Ishikawa (cell line): ENCODE measurements at regions not wholly inside any gene's neighbourhood (a gene's known extent, or its start where the extent isn't known, plus 50 kb on each side); places are given as distances from the start of the nearest gene placed in this dataset.

Source experiments
- CEBPB ChIP-seq: IDR thresholded peaks from 2 replicates; pipeline ENCODE4 v1.6.1; 2012
- CREB1 ChIP-seq: IDR thresholded peaks from 2 replicates; pipeline ENCODE4 v1.6.1; 2012; ENCODE audit warnings: low read depth
- EGR1 ChIP-seq: IDR thresholded peaks from 2 replicates; pipeline ENCODE4 v1.6.1; 2012
- EP300 ChIP-seq: IDR thresholded peaks from 2 replicates; pipeline ENCODE4 v1.6.1; 2012; ENCODE audit warnings: borderline replicate concordance
- FOXM1 ChIP-seq: IDR thresholded peaks from 2 replicates; pipeline ENCODE4 v1.6.1; 2012; ENCODE audit warnings: low read depth, borderline replicate concordance
- MAX ChIP-seq: IDR thresholded peaks from 2 replicates; pipeline ENCODE4 v1.6.1; 2012
- NFIC ChIP-seq: IDR thresholded peaks from 2 replicates; pipeline ENCODE4 v1.6.1; 2012
- RAD21 ChIP-seq: IDR thresholded peaks from 2 replicates; pipeline ENCODE4 v1.6.1; 2012; ENCODE audit warnings: low read depth
- REST ChIP-seq: IDR thresholded peaks from 2 replicates; pipeline ENCODE4 v1.6.1; 2012; ENCODE audit warnings: low read depth, mild to moderate bottlenecking
- TAF1 ChIP-seq: IDR thresholded peaks from 2 replicates; pipeline ENCODE4 v1.6.1; 2012; ENCODE audit warnings: low read depth, mild to moderate bottlenecking
- TCF12 ChIP-seq: IDR thresholded peaks from 2 replicates; pipeline ENCODE4 v1.6.1; 2012; ENCODE audit warnings: low read depth
- TEAD4 ChIP-seq: IDR thresholded peaks from 2 replicates; pipeline ENCODE4 v1.6.1; 2012
- USF1 ChIP-seq: IDR thresholded peaks from 2 replicates; pipeline ENCODE4 v1.6.1; 2012
- YY1 ChIP-seq: IDR thresholded peaks from 2 replicates; pipeline ENCODE4 v1.6.1; 2012; ENCODE audit warnings: low read depth
- ZBTB7A ChIP-seq: IDR thresholded peaks from 2 replicates; pipeline ENCODE4 v1.6.1; 2012; ENCODE audit warnings: low read depth

DNA sequence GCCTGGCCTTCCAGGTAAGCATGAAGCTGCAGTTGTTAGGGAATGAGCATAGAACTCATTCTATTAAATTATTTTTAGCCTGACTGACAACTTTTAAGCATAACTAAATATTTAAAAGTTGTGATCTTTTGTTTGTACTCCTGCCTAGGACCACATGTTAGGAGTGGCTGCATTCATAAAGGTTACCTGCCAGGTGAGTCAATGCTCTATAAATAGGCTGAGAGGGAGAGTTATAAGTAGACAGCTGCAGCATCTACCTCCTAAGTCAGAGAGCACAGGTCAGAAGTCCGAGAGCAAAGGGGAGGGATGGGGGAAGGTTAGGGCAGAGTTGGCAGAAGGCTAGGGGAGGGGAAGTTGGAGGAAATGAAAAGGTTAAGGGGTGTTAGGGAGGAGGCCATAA is 292.4 kb upstream of the TLE4 start:
- TF ChIP-seq EGR1, result no peak
- no peak for TF ChIP-seq MAX
- TF ChIP-seq TAF1, result no peak
- no peak for TF ChIP-seq YY1
- no peak for TF ChIP-seq REST
- no peak for TF ChIP-seq NFIC
- no peak for TF ChIP-seq CEBPB
- TF ChIP-seq TEAD4, result no peak
- no peak for TF ChIP-seq TCF12
- TF ChIP-seq CREB1, result no peak
- TF ChIP-seq USF1, result no peak
- no peak for TF ChIP-seq ZBTB7A
- TF ChIP-seq RAD21, result no peak
- no peak for TF ChIP-seq FOXM1
- TF ChIP-seq EP300, result no peak

- TF ChIP-seq YY1 (no peak), USF1 (no peak), EP300 (no peak), TEAD4 (no peak), FOXM1 (no peak), CEBPB (no peak), ZBTB7A (no peak), NFIC (no peak), RAD21 (no peak), CREB1 (no peak), TCF12 (no peak), REST (no peak), EGR1 (no peak), TAF1 (no peak), MAX (no peak)
Observed at GRCh38 chr9:79280691-79281090, 291.1 kb upstream of the TLE4 start.

DNA sequence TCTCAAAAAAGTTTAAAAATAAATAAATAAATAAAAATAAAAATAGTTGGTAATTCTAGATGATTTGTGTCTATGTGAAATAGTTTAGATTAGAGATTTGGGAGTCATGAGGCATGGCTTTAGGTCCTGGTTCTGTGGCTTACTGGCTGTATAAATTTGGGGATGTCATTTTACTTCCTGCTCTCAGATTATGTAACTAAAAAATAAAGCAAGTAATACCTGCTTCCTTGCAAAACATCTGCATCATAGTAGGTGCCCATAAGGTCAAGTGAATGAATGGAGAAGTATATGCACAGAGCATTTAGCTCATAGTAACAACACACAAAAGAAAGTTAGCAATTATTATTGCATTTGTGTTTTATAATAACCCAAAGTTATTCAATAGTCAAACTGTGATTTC is 287.7 kb upstream of the TLE4 start:
- TF ChIP-seq TAF1 (no peak), TEAD4 (no peak), ZBTB7A (no peak), TCF12 (no peak), RAD21 (no peak), NFIC (no peak)

GRCh38 chr9:79286992-79287707 is 284.6 kb upstream of the TLE4 start:
- TF ChIP-seq CEBPB (no peak), TAF1 (no peak), TEAD4 (no peak), USF1 (no peak), ZBTB7A (no peak), CREB1 (no peak), EGR1 (no peak), TCF12 (no peak)

- TF ChIP-seq TEAD4 (no peak), ZBTB7A (no peak), CREB1 (no peak), EP300 (no peak), CEBPB (no peak), TAF1 (no peak)
Observed at GRCh38 chr9:79287708-79288290, 284.0 kb upstream of the TLE4 start.

DNA sequence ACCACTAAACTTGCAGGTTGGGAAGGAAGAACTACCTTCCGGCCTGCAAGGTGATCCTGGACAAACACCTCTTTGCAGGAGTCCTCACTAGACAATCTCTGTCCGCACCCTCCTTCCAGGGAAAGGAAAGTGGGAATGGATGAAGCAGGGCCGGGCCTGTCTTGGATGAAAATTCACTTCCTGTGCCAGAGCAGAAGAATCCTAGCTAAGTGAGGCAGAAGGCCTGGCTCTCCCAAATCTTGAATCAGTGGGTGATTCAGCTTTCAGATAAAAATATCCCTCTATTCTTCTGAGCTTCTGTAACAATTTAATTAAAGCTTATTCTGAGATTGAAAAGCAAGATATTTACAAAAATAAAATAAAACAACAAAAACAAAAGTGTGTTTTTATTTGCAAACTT is 281.9 kb upstream of the TLE4 start:
- TF ChIP-seq TEAD4 (no peak), RAD21 (no peak), ZBTB7A (no peak), YY1 (no peak), TAF1 (no peak), USF1 (no peak), TCF12 (no peak), NFIC (no peak), CREB1 (no peak), EGR1 (no peak), FOXM1 (no peak), EP300 (no peak)
